Astrocyte (in vitro differentiated cells and primary cell): ENCODE measurements at regions not wholly inside any gene's neighbourhood (a gene's known extent, or its start where the extent isn't known, plus 50 kb on each side); places are given as distances from the start of the nearest gene placed in this dataset.

ENCODE experiments used
- CTCF ChIP-seq: IDR thresholded peaks from 2 replicates; pipeline ENCODE4 v1.5.1; 2011; ENCODE audit warnings: low read depth, mild to moderate bottlenecking, inconsistent platforms, low read length, moderate library complexity; ENCODE audit not compliant: insufficient read depth
- EZH2 ChIP-seq: IDR thresholded peaks from 2 replicates; pipeline ENCODE4 v1.6.1; 2012; ENCODE audit warnings: mild to moderate bottlenecking, low read length, inconsistent platforms; ENCODE audit not compliant: insufficient read depth

- TF ChIP-seq CTCF, result no peak
- no peak for TF ChIP-seq EZH2
Measured at GRCh38 chr6:144379356-144379755, 94.2 kb downstream of the UTRN start.
